SK-N-SH treated with all-trans-retinoic acid at 6 μM for 48 hours (cell line): ENCODE measurements at regions not wholly inside any gene's neighbourhood (a gene's known extent, or its start where the extent isn't known, plus 50 kb on each side); places are given as distances from the start of the nearest gene placed in this dataset.

Source experiments
- CSDC2 ChIP-seq: fragments of 250-450 bp; sonication (Bioruptor Pico); IDR thresholded peaks from 2 replicates; pipeline ENCODE4 v1.5.0; 2020; ENCODE audit warnings: mild to moderate bottlenecking, moderate library complexity
- GLIS3 ChIP-seq: fragments of 250-450 bp; sonication (Bioruptor Pico); IDR thresholded peaks from 2 replicates; pipeline ENCODE4 v1.5.0; 2020; ENCODE audit warnings: mild to moderate bottlenecking, moderate library complexity
- OSR1 ChIP-seq: fragments of 250-450 bp; sonication (Bioruptor Pico); IDR thresholded peaks from 2 replicates; pipeline ENCODE4 v1.8.0; 2022; ENCODE audit warnings: moderate library complexity, mild to moderate bottlenecking, inconsistent platforms
- ZFP3 ChIP-seq: fragments of 250-450 bp; sonication (Bioruptor Pico); IDR thresholded peaks from 2 replicates; pipeline ENCODE4 v1.5.0; 2020; ENCODE audit warnings: mild to moderate bottlenecking, moderate library complexity
- ZNF70 ChIP-seq: fragments of 450-650 bp; formaldehyde crosslinking; IDR thresholded peaks from 2 replicates; pipeline ENCODE4 v1.5.0; 2020; ENCODE audit warnings: mild to moderate bottlenecking, moderate library complexity
- TF ChIP-seq, protein P1 (sequence below): fragments of 250-450 bp; sonication (Bioruptor Pico); IDR thresholded peaks from 2 replicates; pipeline ENCODE4 v1.5.0; 2020; ENCODE audit warnings: mild to moderate bottlenecking, moderate library complexity
- TF ChIP-seq, protein P2 (sequence below): fragments of 250-450 bp; sonication (Bioruptor Pico); IDR thresholded peaks from 2 replicates; pipeline ENCODE4 v1.8.0; 2020; ENCODE audit warnings: mild to moderate bottlenecking, moderate library complexity, borderline replicate concordance

DNA sequence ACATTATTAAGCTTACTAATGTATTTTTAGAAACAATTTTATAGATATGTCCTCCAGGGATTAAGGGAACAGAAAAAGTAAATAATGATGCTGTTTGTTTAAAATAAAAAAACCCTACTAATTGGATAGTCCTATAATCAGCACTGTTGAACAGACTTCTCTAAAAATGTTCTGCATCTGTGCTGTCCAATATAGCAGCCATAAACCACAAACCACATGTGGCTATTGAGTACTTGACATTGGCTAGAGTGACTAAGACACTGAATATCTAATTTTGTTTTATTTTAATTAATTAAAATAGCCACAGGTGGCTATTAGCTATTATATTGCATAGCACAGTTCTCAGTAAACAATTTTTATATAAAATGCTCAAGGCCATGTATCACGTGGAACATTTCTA lies 210.4 kb downstream of the DPY19L2 start:
- no peak for TF ChIP-seq ZNF70 (CRISPR knock-in tag)
- TF ChIP-seq ZFP3 (CRISPR knock-in tag): no peak
- TF ChIP-seq GLIS3 (CRISPR knock-in tag): no peak
- TF ChIP-seq CSDC2 (CRISPR knock-in tag): no peak
- TF ChIP-seq, protein P1, sequence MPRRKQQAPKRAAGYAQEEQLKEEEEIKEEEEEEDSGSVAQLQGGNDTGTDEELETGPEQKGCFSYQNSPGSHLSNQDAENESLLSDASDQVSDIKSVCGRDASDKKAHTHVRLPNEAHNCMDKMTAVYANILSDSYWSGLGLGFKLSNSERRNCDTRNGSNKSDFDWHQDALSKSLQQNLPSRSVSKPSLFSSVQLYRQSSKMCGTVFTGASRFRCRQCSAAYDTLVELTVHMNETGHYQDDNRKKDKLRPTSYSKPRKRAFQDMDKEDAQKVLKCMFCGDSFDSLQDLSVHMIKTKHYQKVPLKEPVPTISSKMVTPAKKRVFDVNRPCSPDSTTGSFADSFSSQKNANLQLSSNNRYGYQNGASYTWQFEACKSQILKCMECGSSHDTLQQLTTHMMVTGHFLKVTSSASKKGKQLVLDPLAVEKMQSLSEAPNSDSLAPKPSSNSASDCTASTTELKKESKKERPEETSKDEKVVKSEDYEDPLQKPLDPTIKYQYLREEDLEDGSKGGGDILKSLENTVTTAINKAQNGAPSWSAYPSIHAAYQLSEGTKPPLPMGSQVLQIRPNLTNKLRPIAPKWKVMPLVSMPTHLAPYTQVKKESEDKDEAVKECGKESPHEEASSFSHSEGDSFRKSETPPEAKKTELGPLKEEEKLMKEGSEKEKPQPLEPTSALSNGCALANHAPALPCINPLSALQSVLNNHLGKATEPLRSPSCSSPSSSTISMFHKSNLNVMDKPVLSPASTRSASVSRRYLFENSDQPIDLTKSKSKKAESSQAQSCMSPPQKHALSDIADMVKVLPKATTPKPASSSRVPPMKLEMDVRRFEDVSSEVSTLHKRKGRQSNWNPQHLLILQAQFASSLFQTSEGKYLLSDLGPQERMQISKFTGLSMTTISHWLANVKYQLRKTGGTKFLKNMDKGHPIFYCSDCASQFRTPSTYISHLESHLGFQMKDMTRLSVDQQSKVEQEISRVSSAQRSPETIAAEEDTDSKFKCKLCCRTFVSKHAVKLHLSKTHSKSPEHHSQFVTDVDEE (CRISPR knock-in tag): no peak
- no peak for TF ChIP-seq OSR1
- TF ChIP-seq, protein P2, sequence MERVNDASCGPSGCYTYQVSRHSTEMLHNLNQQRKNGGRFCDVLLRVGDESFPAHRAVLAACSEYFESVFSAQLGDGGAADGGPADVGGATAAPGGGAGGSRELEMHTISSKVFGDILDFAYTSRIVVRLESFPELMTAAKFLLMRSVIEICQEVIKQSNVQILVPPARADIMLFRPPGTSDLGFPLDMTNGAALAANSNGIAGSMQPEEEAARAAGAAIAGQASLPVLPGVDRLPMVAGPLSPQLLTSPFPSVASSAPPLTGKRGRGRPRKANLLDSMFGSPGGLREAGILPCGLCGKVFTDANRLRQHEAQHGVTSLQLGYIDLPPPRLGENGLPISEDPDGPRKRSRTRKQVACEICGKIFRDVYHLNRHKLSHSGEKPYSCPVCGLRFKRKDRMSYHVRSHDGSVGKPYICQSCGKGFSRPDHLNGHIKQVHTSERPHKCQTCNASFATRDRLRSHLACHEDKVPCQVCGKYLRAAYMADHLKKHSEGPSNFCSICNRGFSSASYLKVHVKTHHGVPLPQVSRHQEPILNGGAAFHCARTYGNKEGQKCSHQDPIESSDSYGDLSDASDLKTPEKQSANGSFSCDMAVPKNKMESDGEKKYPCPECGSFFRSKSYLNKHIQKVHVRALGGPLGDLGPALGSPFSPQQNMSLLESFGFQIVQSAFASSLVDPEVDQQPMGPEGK: no peak
